K562 (cell line): ENCODE measurements at regions not wholly inside any gene's neighbourhood (a gene's known extent, or its start where the extent isn't known, plus 50 kb on each side); places are given as distances from the start of the nearest gene placed in this dataset.

Source experiments
- ATAC-seq: fragments of 200-7000 bp; cut with Tn5 transposase; 3 replicates; pipeline ENCODE4 v1.9.1; 2020; ENCODE audit warnings: moderate library complexity
- BruUV-seq: library from RNA; stranded (reverse); fragments of 400-500 nt; replicated peaks from 2 replicates; lab custom pipeline; 2021; lab: Mats Ljungman, UMichigan
- CTCF ChIA-PET: fragments of 300-600 bp; formaldehyde crosslinking; extraction: SDS; loops from one replicate; lab custom pipeline; 2021; ENCODE audit warnings: low intra/inter-chr PET ratio; lab: Yijun Ruan, JAX
- POLR2A ChIA-PET: fragments of 300-600, 350-650 bp; sonication (Branson Sonifier 250); formaldehyde crosslinking; extraction: SDS; loops from one replicate; lab custom pipeline; 2021; ENCODE audit warnings: antibody characterized with exemption, inconsistent platforms; lab: Yijun Ruan, JAX
- DNase-seq, 4 experiments: peaks; one replicate each; pipeline versions ENCODE4 v3.0.0 to v3.0.0-alpha.2; 2011 to 2018; ENCODE audit warnings: low spot score in 3 of 4, mixed read lengths in 3 of 4; ENCODE audit errors: extremely low read depth in 1 of 4
- FAIRE-seq: peaks from 2 replicates; lab custom pipeline; 2011; peaks lifted over from hg19 to GRCh38; lab: Jason Lieb, UNC
- H2AFZ ChIP-seq: 2 replicates; pipeline ENCODE4 v1.6.0; 2011; ENCODE audit warnings: low read depth, low read length, control low read depth, inconsistent platforms
- H3K27ac ChIP-seq: fragments of 200-600 bp; 3 replicates; pipeline ENCODE4 v1.8.0; 2011; ENCODE audit warnings: low read depth, mild to moderate bottlenecking, control low read depth, inconsistent platforms, low read length, moderate library complexity, mixed read lengths; ENCODE audit errors: extremely low read depth
- H3K27me3 ChIP-seq, 2 experiments: fragments of 300-600 bp in 1 of 2; 2 replicates in 1 of 2; 3 replicates in 1 of 2; pipeline versions ENCODE4 v1.6.0 to v1.8.0; 2011; ENCODE audit warnings: inconsistent platforms in 2 of 2, low read length in 2 of 2, mild to moderate bottlenecking in 1 of 2, mixed read lengths in 1 of 2, moderate library complexity in 1 of 2; ENCODE audit not compliant: control insufficient read depth in 2 of 2, insufficient read depth in 2 of 2
- H3K36me3 ChIP-seq: fragments of 300-600 bp; 3 replicates; pipeline ENCODE4 v1.8.0; 2011; ENCODE audit warnings: mild to moderate bottlenecking, low read length, inconsistent platforms; ENCODE audit not compliant: control insufficient read depth, insufficient read depth
- H3K4me1 ChIP-seq, 2 experiments: fragments of 200-600 bp in 1 of 2; replicated peaks in 1 of 2; 2 replicates in 1 of 2; 3 replicates in 1 of 2; pipeline versions ENCODE4 v1.5.1 to v1.8.0; 2011; ENCODE audit warnings: inconsistent platforms in 2 of 2, low read length in 2 of 2, mild to moderate bottlenecking in 1 of 2, mixed read lengths in 1 of 2, moderate library complexity in 1 of 2; ENCODE audit not compliant: control insufficient read depth in 2 of 2, insufficient read depth in 2 of 2
- H3K4me2 ChIP-seq: 2 replicates; pipeline ENCODE4 v1.6.1; 2011; ENCODE audit warnings: low read length, control low read depth, inconsistent platforms, mixed read lengths; ENCODE audit not compliant: insufficient read depth
- H3K4me3 ChIP-seq: fragments of 200-600 bp; sonication (generic), shearing (Covaris generic); 2 replicates; pipeline ENCODE4 v1.5.1; 2016; ENCODE audit warnings: control low read depth, inconsistent platforms
- H3K79me2 ChIP-seq: fragments of 200-600 bp; 3 replicates; pipeline ENCODE4 v1.8.0; 2011; ENCODE audit warnings: low read length, inconsistent platforms; ENCODE audit not compliant: control insufficient read depth, insufficient read depth
- H3K9ac ChIP-seq, 2 experiments: 2 replicates each; pipeline versions ENCODE4 v1.6.0 to v1.6.1; 2011; ENCODE audit warnings: low read depth in 2 of 2, low read length in 2 of 2, control low read depth in 1 of 2, inconsistent platforms in 1 of 2, mild to moderate bottlenecking in 1 of 2, mixed read lengths in 1 of 2; ENCODE audit not compliant: insufficient read depth in 1 of 2
- H3K9me1 ChIP-seq: one replicate; pipeline ENCODE4 v1.6.0; 2011; ENCODE audit warnings: inconsistent platforms, mild to moderate bottlenecking, low read length, moderate library complexity; ENCODE audit not compliant: control insufficient read depth, insufficient read depth
- H3K9me3 ChIP-seq: replicated peaks from 2 replicates; pipeline ENCODE4 v1.5.1; 2011; ENCODE audit warnings: low read depth, low read length, inconsistent platforms; ENCODE audit not compliant: control insufficient read depth, insufficient read depth
- H4K20me1 ChIP-seq: replicated peaks from 2 replicates; pipeline ENCODE4 v1.6.1; 2011; ENCODE audit warnings: low read length, inconsistent platforms, mixed read lengths; ENCODE audit not compliant: control insufficient read depth, insufficient read depth
- ARID1B ChIP-seq: fragments of 450-650 bp; IDR thresholded peaks from 2 replicates; pipeline ENCODE4 v1.6.1; 2016; ENCODE audit warnings: antibody characterized with exemption, mild to moderate bottlenecking, inconsistent platforms
- DNMT1 ChIP-seq: fragments of 450-650 bp; IDR thresholded peaks from 2 replicates; pipeline ENCODE4 v1.6.1; 2016; ENCODE audit warnings: antibody characterized with exemption, mild to moderate bottlenecking
- ETV1 ChIP-seq: fragments of 450-650 bp; conservative IDR thresholded peaks from 2 replicates; pipeline ENCODE4 v1.6.1; 2016; ENCODE audit warnings: missing genetic modification characterization, control low read depth, low read depth, missing compliant biosample characterization
- HDAC3 ChIP-seq: fragments of 450-650 bp; IDR thresholded peaks from 2 replicates; pipeline ENCODE4 v1.6.1; 2018; ENCODE audit warnings: borderline replicate concordance, mild to moderate bottlenecking, moderate library complexity; ENCODE audit not compliant: partially characterized antibody
- KLF1 ChIP-seq: fragments of 450-650 bp; IDR thresholded peaks from 2 replicates; pipeline ENCODE4 v1.6.1; 2016; ENCODE audit warnings: missing genetic modification characterization, missing compliant biosample characterization
- OTX1 ChIP-seq: fragments of 450-650 bp; formaldehyde crosslinking; IDR thresholded peaks from 2 replicates; pipeline ENCODE4 v1.4.0; 2022; ENCODE audit warnings: mild to moderate bottlenecking
- TAL1 ChIP-seq: fragments of 450-650 bp; IDR thresholded peaks from 2 replicates; pipeline ENCODE4 v1.6.1; 2016; ENCODE audit warnings: mild to moderate bottlenecking
- TBL1XR1 ChIP-seq, 2 experiments: IDR thresholded peaks; 2 replicates each; pipeline ENCODE4 v1.6.1; 2012; ENCODE audit warnings: improper control_type of control experiment in 2 of 2, low read length in 2 of 2, mild to moderate bottlenecking in 1 of 2
- TEAD4 ChIP-seq, 2 experiments: sonication (generic) in 1 of 2; formaldehyde crosslinking in 1 of 2; IDR thresholded peaks; 2 replicates each; pipeline versions ENCODE4 v1.6.1 to v1.8.0; 2012 to 2022; ENCODE audit warnings: borderline replicate concordance in 1 of 2, inconsistent platforms in 1 of 2, low read length in 1 of 2, mild to moderate bottlenecking in 1 of 2, missing genetic modification reagents in 1 of 2
- ZZZ3 ChIP-seq: fragments of 450-650 bp; IDR thresholded peaks from 2 replicates; pipeline ENCODE4 v1.6.1; 2016; ENCODE audit warnings: antibody characterized with exemption, mild to moderate bottlenecking, moderate library complexity
- WGBS: fragments of 100-300 bp; shearing (Covaris generic); methylation state at CpG from one replicate; pipeline ENCODE4 v1.1.6; 2016; ENCODE audit warnings: low coverage, mixed read lengths; ENCODE audit not compliant: insufficient coverage; ENCODE audit errors: missing lambda C conversion rate; 5-methylcytosine and 5-hydroxymethylcytosine counted together
- in situ Hi-C: fragments of 300-500 bp; cut with MboI; formaldehyde crosslinking; loops from 4 replicates; pipeline ENCODE4 v1.15.0; 2018; ENCODE audit warnings: inconsistent platforms, mixed read lengths
- intact Hi-C: fragments of 100-400 bp; cut with micrococcal nuclease; formaldehyde crosslinking; loops from 2 replicates; pipeline ENCODE4 v1.14.2; 2022
- TF ChIP-seq, protein P1 (sequence below): fragments of 250-450 bp; sonication (Bioruptor Pico); IDR thresholded peaks from 2 replicates; pipeline ENCODE4 v1.8.0; 2021; ENCODE audit warnings: moderate library complexity, mild to moderate bottlenecking, inconsistent platforms
- TF ChIP-seq, protein P2 (sequence below): sonication (generic); formaldehyde crosslinking; IDR thresholded peaks from 2 replicates; pipeline ENCODE4 v1.8.0; 2022; ENCODE audit warnings: missing genetic modification reagents, mild to moderate bottlenecking, borderline replicate concordance

DNA sequence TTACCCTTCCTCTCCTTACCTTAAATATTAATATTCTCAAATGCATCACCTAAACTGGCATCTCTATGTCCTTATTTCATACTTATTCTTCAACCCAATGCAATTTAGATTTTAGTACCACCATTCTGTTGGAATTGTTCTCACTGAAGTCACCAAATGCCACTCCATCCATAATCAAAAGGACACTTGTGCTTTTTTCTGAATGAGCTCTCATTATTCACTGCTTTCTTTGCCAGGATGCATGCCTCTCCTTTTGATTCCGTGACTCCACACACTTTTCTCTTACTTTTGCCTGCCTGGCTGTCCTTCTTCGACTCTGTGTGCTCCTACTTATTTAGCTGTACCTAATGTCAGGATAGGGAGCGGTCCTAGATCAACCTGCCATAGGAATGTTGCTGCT, 633.1 kb upstream of the BOD1L1 start:
- in situ Hi-C loops (no loop called here), intact Hi-C loops (no loop called here)
- H3K4me1 ChIP-seq = no peaks in the 10 kb centered on the region
- H3K4me2 ChIP-seq = no peak overlapping the region
- no peak overlapping the region for H3K9ac ChIP-seq
- H3K36me3 ChIP-seq = no peaks in the 10 kb centered on the region
- H2AFZ ChIP-seq = no peak overlapping the region
- ATAC-seq (no peak), FAIRE-seq (no peak), DNase-seq (no peak)
- no peak overlapping the region for H3K4me3 ChIP-seq
- H3K9me3 ChIP-seq = no peaks in the 10 kb centered on the region
- no peaks in the 10 kb centered on the region for H4K20me1 ChIP-seq
- no peak for TF ChIP-seq ETV1
- TF ChIP-seq TAL1 = no peak
- TF ChIP-seq, protein P1, sequence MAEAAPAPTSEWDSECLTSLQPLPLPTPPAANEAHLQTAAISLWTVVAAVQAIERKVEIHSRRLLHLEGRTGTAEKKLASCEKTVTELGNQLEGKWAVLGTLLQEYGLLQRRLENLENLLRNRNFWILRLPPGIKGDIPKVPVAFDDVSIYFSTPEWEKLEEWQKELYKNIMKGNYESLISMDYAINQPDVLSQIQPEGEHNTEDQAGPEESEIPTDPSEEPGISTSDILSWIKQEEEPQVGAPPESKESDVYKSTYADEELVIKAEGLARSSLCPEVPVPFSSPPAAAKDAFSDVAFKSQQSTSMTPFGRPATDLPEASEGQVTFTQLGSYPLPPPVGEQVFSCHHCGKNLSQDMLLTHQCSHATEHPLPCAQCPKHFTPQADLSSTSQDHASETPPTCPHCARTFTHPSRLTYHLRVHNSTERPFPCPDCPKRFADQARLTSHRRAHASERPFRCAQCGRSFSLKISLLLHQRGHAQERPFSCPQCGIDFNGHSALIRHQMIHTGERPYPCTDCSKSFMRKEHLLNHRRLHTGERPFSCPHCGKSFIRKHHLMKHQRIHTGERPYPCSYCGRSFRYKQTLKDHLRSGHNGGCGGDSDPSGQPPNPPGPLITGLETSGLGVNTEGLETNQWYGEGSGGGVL (CRISPR knock-in tag) = no peak
- TF ChIP-seq, protein P2, sequence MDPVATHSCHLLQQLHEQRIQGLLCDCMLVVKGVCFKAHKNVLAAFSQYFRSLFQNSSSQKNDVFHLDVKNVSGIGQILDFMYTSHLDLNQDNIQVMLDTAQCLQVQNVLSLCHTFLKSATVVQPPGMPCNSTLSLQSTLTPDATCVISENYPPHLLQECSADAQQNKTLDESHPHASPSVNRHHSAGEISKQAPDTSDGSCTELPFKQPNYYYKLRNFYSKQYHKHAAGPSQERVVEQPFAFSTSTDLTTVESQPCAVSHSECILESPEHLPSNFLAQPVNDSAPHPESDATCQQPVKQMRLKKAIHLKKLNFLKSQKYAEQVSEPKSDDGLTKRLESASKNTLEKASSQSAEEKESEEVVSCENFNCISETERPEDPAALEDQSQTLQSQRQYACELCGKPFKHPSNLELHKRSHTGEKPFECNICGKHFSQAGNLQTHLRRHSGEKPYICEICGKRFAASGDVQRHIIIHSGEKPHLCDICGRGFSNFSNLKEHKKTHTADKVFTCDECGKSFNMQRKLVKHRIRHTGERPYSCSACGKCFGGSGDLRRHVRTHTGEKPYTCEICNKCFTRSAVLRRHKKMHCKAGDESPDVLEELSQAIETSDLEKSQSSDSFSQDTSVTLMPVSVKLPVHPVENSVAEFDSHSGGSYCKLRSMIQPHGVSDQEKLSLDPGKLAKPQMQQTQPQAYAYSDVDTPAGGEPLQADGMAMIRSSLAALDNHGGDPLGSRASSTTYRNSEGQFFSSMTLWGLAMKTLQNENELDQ = no peak
- no peak for TF ChIP-seq HDAC3
- TF ChIP-seq ZZZ3 = no peak
- TF ChIP-seq DNMT1 = no peak
- no peak for TF ChIP-seq TBL1XR1 (IDR thresholded peaks at IDR 0.05; ENCODE audit: low read length in 2 of 2)
- no peak for TF ChIP-seq OTX1 (CRISPR knock-in tag)
- TF ChIP-seq KLF1 (tag) = no peak
- no peak for TF ChIP-seq TEAD4 (IDR thresholded peaks at IDR 0.05; ENCODE audit: low read length)
- no peak for TF ChIP-seq TEAD4 (CRISPR knock-in tag; IDR thresholded peaks at IDR 0.05; ENCODE audit: borderline replicate concordance)
- no peak for TF ChIP-seq ARID1B
- no peaks in the 10 kb centered on the region for H3K9me1 ChIP-seq
- CTCF ChIA-PET = no interaction called here
- no peaks in the 10 kb centered on the region for H3K79me2 ChIP-seq
- no peak overlapping the region for H3K27ac ChIP-seq
- no TSS peak for BruUV-seq
- 6% methylated on average over 3 of the region's 3 CpGs for WGBS
- POLR2A ChIA-PET = no interaction called here
- no peaks in the 10 kb centered on the region for H3K27me3 ChIP-seq
